ENCODE measurements at regions not wholly inside any gene's neighbourhood (a gene's known extent, or its start where the extent isn't known, plus 50 kb on each side); places are given as distances from the start of the nearest gene placed in this dataset.

DNA sequence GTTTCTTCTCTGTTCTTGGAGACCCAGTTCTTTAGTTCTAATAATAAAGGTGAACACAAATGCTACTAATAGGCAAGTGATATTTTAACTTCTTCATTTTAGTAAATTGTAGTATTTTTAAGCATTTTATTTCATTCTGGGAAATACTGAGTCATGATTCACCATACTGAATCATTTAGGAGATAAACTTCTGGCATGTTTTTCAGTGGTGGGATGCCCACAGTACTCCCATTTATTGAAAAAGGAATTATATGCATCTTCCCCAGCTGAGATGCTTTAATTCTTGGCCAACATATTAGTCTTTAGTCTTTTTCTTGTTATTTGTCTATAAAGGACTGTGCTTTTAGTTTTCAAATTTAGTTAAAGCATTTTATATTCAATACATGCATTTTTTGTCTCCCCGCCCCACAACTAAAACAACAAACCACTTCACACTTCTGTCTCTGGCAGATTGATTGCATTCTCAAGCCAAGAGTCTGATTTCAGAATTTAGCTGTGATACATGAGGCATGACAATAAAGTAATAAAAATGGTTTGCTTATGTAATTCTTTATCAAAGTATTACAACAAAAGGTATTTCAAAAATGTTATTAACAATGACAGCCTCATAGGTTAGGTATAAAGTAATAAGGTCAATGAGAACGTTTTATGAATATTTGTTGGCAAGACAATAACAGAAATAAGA is 125.2 kb upstream of the CDH18 start:
- peak; percentile 77 for DNase-seq (ENCODE audit: low read depth)
- no peak overlapping the region for H3K4me3 ChIP-seq (ENCODE audit: low read depth, low read length)
- TF ChIP-seq CTCF (IDR thresholded peaks at IDR 0.05; ENCODE audit: insufficient read depth, low read length), result no peak

DNA sequence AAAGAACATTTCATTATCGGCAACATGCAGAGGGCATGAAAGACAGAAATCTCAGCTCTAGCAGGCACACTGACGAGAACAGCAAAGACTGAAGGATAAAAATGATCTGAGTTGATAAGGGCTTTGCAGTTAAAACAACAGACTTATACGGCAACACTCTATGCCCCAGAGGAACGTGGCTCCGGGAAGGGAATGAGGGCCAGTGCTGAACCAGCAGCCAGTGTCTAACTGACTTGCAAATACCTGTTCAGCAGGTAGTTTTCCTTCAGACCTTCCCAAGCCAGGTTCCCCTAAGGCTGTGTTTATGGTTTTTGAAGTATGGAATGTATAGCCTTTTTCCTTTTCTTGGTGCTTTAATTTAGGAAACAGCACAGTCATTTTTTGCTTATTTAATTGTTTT is 121.3 kb upstream of the CDH18 start:
- no peak for TF ChIP-seq CTCF (IDR thresholded peaks at IDR 0.05; ENCODE audit: insufficient read depth, low read length)
- H3K4me3 ChIP-seq (ENCODE audit: low read depth, low read length), result no peak overlapping the region
- DNase-seq (ENCODE audit: low read depth), result no peak

DNA sequence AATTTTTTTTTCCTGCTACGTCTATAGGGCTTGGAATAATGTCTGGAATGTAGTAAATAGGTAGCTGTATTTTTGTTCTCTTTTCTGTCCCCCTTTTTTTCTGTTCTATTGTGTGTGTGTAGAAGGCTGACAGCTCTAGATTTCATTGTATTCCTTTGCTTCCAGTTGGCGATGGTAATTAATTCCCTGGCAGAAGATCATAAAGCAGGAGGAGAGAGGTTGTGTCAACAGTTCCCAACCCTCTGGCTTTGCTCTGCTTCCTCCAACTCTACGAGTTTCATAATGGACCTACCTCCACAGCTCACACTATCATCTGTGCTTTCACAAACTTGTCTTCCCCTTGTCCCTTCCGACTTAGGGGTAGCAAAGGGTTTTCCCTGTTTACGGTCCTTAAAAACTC is 117.9 kb upstream of the CDH18 start:
- TF ChIP-seq CTCF (IDR thresholded peaks at IDR 0.05; ENCODE audit: insufficient read depth, low read length), result no peak
- no peak overlapping the region for H3K4me3 ChIP-seq (ENCODE audit: low read depth, low read length)

GRCh38 chr5:20102293-20102692 is 114.3 kb upstream of the CDH18 start:
- DNase-seq (ENCODE audit: low read depth), result no peak
- TF ChIP-seq CTCF (IDR thresholded peaks at IDR 0.05; ENCODE audit: insufficient read depth, low read length), result no peak
- no peak overlapping the region for H3K4me3 ChIP-seq (ENCODE audit: low read depth, low read length)

More for the DNA sequence above, 117.9 kb upstream of the CDH18 start:
- no peak for DNase-seq (ENCODE audit: low read depth)

DNA sequence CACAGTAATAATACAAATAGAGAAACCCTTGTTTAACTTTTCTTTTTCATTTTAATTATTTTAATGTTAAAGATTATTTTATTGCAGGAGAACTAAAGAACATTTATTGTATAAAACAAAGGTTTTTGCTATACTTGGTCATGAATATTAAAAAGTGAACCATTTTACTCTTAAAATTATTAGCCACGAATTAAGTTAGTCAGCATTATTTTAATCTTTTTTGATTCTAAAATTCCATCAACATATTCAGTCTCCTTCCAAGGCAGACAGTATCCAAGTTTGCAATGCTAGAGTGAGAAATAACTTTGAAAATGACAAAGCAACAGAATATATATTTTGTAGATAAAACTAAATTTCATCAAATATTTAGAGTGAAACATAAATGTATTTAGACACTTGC is 110.7 kb upstream of the CDH18 start:
- H3K4me3 ChIP-seq (ENCODE audit: low read depth, low read length), result no peak overlapping the region
- no peak for TF ChIP-seq CTCF (IDR thresholded peaks at IDR 0.05; ENCODE audit: insufficient read depth, low read length)

GRCh38 chr5:20088361-20088760 is 100.4 kb upstream of the CDH18 start:
- TF ChIP-seq CTCF (IDR thresholded peaks at IDR 0.05; ENCODE audit: insufficient read depth, low read length), result no peak
- no peak overlapping the region for H3K4me3 ChIP-seq (ENCODE audit: low read depth, low read length)
- peak; percentile 53 for DNase-seq (ENCODE audit: low read depth)

More for the DNA sequence above, 110.7 kb upstream of the CDH18 start:
- DNase-seq (ENCODE audit: low read depth), result no peak

DNA sequence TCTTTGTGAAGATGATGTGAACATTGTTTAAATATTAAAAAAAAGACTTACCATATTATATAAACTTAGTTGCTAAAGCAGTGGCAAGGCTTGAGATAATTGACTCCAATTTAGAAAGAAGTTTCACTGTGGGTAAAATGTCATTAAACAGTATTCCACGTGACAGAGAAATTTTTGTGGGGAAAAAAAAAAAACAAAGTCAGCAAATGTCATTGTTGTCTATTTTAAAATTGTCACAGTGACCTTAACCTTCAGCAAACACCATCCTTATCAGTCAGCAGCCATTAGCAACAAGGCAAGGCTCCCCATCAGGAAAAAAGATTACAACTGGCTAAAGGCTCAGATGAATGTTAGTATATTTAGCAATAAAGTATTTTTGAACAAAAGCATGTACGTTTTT is 99.3 kb upstream of the CDH18 start:
- no peak for DNase-seq (ENCODE audit: low read depth)
- no peak for TF ChIP-seq CTCF (IDR thresholded peaks at IDR 0.05; ENCODE audit: insufficient read depth, low read length)
- H3K4me3 ChIP-seq (ENCODE audit: low read depth, low read length), result no peak overlapping the region
